ENCODE measurements at regions not wholly inside any gene's neighbourhood (a gene's known extent, or its start where the extent isn't known, plus 50 kb on each side); places are given as distances from the start of the nearest gene placed in this dataset.

GRCh38 chr5:163760498-163760897 is 255.1 kb downstream of the MAT2B start:
- H3K4me3 ChIP-seq (ENCODE audit: insufficient read depth, low read length, poor library complexity, severe bottlenecking): no peak overlapping the region
- no peaks in the 10 kb centered on the region for H4K20me1 ChIP-seq (ENCODE audit: low read depth, low read length)
- H3K79me2 ChIP-seq (ENCODE audit: insufficient read depth, low read length): no peaks in the 10 kb centered on the region
- H2AFZ ChIP-seq (ENCODE audit: low read depth, low read length, severe bottlenecking): no peak overlapping the region
- no peak overlapping the region for H3K9ac ChIP-seq (ENCODE audit: low read length)
- no peak overlapping the region for H3K27ac ChIP-seq (ENCODE audit: low read depth, low read length)
- TF ChIP-seq CTCF (IDR thresholded peaks at IDR 0.05; ENCODE audit: insufficient read depth, low read length, poor library complexity, severe bottlenecking) (no peak), EZH2phosphoT487 (conservative IDR thresholded peaks at IDR 0.05; ENCODE audit: low read length) (no peak)
- H3K9me2 ChIP-seq (replicated peaks; ENCODE audit: insufficient read depth, low read length): no peaks in the 10 kb centered on the region
- no peaks in the 10 kb centered on the region for H3K9me3 ChIP-seq (ENCODE audit: insufficient read depth, low read length)
- no peaks in the 10 kb centered on the region for H3K27me3 ChIP-seq (ENCODE audit: low read length)
- no peaks in the 10 kb centered on the region for H3K36me3 ChIP-seq (ENCODE audit: low read length)
- H3K4me2 ChIP-seq (ENCODE audit: low read depth, low read length, poor library complexity, severe bottlenecking): no peak overlapping the region
- H3F3A ChIP-seq (ENCODE audit: insufficient read depth): no peaks in the 10 kb centered on the region

GRCh38 chr5:163766936-163767670 is 261.7 kb downstream of the MAT2B start:
- no peaks in the 10 kb centered on the region for H3K9me3 ChIP-seq (ENCODE audit: insufficient read depth, low read length)
- no peak overlapping the region for H3K27ac ChIP-seq (ENCODE audit: low read depth, low read length)
- no peaks in the 10 kb centered on the region for H3K79me2 ChIP-seq (ENCODE audit: insufficient read depth, low read length)
- H4K20me1 ChIP-seq (ENCODE audit: low read depth, low read length): no peaks in the 10 kb centered on the region
- no peaks in the 10 kb centered on the region for H3K9me2 ChIP-seq (replicated peaks; ENCODE audit: insufficient read depth, low read length)
- no peaks in the 10 kb centered on the region for H3K36me3 ChIP-seq (ENCODE audit: low read length)
- H3F3A ChIP-seq (ENCODE audit: insufficient read depth): no peaks in the 10 kb centered on the region
- H3K4me3 ChIP-seq (ENCODE audit: insufficient read depth, low read length, poor library complexity, severe bottlenecking): no peak overlapping the region
- H2AFZ ChIP-seq (ENCODE audit: low read depth, low read length, severe bottlenecking): no peak overlapping the region
- H3K9ac ChIP-seq (ENCODE audit: low read length): no peak overlapping the region
- TF ChIP-seq CTCF (IDR thresholded peaks at IDR 0.05; ENCODE audit: insufficient read depth, low read length, poor library complexity, severe bottlenecking) (no peak), EZH2phosphoT487 (conservative IDR thresholded peaks at IDR 0.05; ENCODE audit: low read length) (no peak)
- no peak overlapping the region for H3K4me2 ChIP-seq (ENCODE audit: low read depth, low read length, poor library complexity, severe bottlenecking)
- no peaks in the 10 kb centered on the region for H3K27me3 ChIP-seq (ENCODE audit: low read length)

GRCh38 chr5:163770625-163771024 is 265.2 kb downstream of the MAT2B start:
- no peak overlapping the region for H2AFZ ChIP-seq (ENCODE audit: low read depth, low read length, severe bottlenecking)
- H3K79me2 ChIP-seq (ENCODE audit: insufficient read depth, low read length): no peaks in the 10 kb centered on the region
- H3K27me3 ChIP-seq (ENCODE audit: low read length): no peaks in the 10 kb centered on the region
- H3K4me2 ChIP-seq (ENCODE audit: low read depth, low read length, poor library complexity, severe bottlenecking): no peak overlapping the region
- no peaks in the 10 kb centered on the region for H3K36me3 ChIP-seq (ENCODE audit: low read length)
- no peaks in the 10 kb centered on the region for H4K20me1 ChIP-seq (ENCODE audit: low read depth, low read length)
- no peak overlapping the region for H3K9ac ChIP-seq (ENCODE audit: low read length)
- TF ChIP-seq EZH2phosphoT487 (conservative IDR thresholded peaks at IDR 0.05; ENCODE audit: low read length) (no peak), CTCF (IDR thresholded peaks at IDR 0.05; ENCODE audit: insufficient read depth, low read length, poor library complexity, severe bottlenecking) (no peak)
- H3K9me3 ChIP-seq (ENCODE audit: insufficient read depth, low read length): no peaks in the 10 kb centered on the region
- no peaks in the 10 kb centered on the region for H3F3A ChIP-seq (ENCODE audit: insufficient read depth)
- no peak overlapping the region for H3K4me3 ChIP-seq (ENCODE audit: insufficient read depth, low read length, poor library complexity, severe bottlenecking)
- H3K9me2 ChIP-seq (replicated peaks; ENCODE audit: insufficient read depth, low read length): no peaks in the 10 kb centered on the region
- no peak overlapping the region for H3K27ac ChIP-seq (ENCODE audit: low read depth, low read length)

Data from SU-DHL-6 (cell line).